Vagina (tissue), 2 donors: ENCODE measurements at regions not wholly inside any gene's neighbourhood (a gene's known extent, or its start where the extent isn't known, plus 50 kb on each side); places are given as distances from the start of the nearest gene placed in this dataset.

Experiments
- POLR2A ChIP-seq, 2 donors: fragments of 450-650 bp; IDR thresholded peaks; one replicate each; pipeline ENCODE4 v1.6.1; 2017; ENCODE audit warnings: antibody characterized with exemption in 2 of 2, mild to moderate bottlenecking in 2 of 2, moderate library complexity in 2 of 2
- TF ChIP-seq, protein P1 (sequence below), 3 experiments: fragments of 450-650 bp in 2 of 3; fragments of 200-600 bp in 1 of 3; sonication (generic) in 1 of 3; IDR thresholded peaks; one replicate each; pipeline ENCODE4 v1.5.1; 2017 to 2019; ENCODE audit warnings: antibody characterized with exemption in 3 of 3, mild to moderate bottlenecking in 2 of 3, moderate library complexity in 2 of 3

DNA sequence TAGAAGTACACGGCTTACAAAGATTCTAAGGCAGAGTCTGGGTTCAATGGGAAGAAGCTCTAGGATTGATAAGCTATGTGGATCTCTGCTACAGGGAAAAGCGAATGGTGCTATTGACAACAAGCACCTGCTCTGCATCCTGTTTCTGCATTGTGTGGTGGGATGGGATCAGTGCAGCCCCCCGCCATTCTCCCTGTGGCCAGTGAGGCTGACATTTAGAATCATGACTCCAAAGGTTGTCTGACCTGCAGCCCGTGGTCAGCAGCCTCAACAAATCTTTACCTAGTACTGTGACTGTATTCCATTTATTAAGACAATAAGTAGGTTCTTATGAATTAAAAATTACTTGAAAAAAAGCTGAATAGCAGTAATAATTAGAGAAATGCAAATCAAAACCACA lies 1477.0 kb upstream of the TMEM132C start:
- no peak for TF ChIP-seq POLR2A (IDR thresholded peaks at IDR 0.05)
- TF ChIP-seq, protein P1, sequence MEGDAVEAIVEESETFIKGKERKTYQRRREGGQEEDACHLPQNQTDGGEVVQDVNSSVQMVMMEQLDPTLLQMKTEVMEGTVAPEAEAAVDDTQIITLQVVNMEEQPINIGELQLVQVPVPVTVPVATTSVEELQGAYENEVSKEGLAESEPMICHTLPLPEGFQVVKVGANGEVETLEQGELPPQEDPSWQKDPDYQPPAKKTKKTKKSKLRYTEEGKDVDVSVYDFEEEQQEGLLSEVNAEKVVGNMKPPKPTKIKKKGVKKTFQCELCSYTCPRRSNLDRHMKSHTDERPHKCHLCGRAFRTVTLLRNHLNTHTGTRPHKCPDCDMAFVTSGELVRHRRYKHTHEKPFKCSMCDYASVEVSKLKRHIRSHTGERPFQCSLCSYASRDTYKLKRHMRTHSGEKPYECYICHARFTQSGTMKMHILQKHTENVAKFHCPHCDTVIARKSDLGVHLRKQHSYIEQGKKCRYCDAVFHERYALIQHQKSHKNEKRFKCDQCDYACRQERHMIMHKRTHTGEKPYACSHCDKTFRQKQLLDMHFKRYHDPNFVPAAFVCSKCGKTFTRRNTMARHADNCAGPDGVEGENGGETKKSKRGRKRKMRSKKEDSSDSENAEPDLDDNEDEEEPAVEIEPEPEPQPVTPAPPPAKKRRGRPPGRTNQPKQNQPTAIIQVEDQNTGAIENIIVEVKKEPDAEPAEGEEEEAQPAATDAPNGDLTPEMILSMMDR (IDR thresholded peaks at IDR 0.05): no peak
